Fibroblast of lung (primary cell): ENCODE measurements at regions not wholly inside any gene's neighbourhood (a gene's known extent, or its start where the extent isn't known, plus 50 kb on each side); places are given as distances from the start of the nearest gene placed in this dataset.

Experiments used
- DNase-seq, 2 donors: peaks; one replicate each; pipeline versions ENCODE4 v3.0.0 to v3.0.0-alpha.2; 2010; ENCODE audit warnings: low read depth in 2 of 2
- H2AFZ ChIP-seq: 2 replicates; pipeline ENCODE4 v1.5.1; 2012; ENCODE audit warnings: low read length, control low read depth, inconsistent platforms
- H3K27ac ChIP-seq: 2 replicates; pipeline ENCODE4 v1.5.1; 2011; ENCODE audit warnings: low read length, control low read depth; ENCODE audit not compliant: insufficient read depth
- H3K27me3 ChIP-seq: 2 replicates; pipeline ENCODE4 v1.5.1; 2011; ENCODE audit warnings: mild to moderate bottlenecking, low read length; ENCODE audit not compliant: control insufficient read depth, insufficient read depth
- H3K36me3 ChIP-seq: 2 replicates; pipeline ENCODE4 v1.5.1; 2011; ENCODE audit warnings: low read length; ENCODE audit not compliant: control insufficient read depth, insufficient read depth
- H3K4me1 ChIP-seq: 2 replicates; pipeline ENCODE4 v1.5.1; 2011; ENCODE audit warnings: low read length; ENCODE audit not compliant: control insufficient read depth, insufficient read depth; ENCODE audit errors: extremely low read depth
- H3K4me2 ChIP-seq: 2 replicates; pipeline ENCODE4 v1.5.1; 2011; ENCODE audit warnings: low read length, control low read depth; ENCODE audit not compliant: insufficient read depth; ENCODE audit errors: extremely low read depth
- H3K4me3 ChIP-seq, 4 experiments: fragments of 200-600 bp in 1 of 4; sonication (generic) in 1 of 4; replicated peaks in 1 of 4; 2 replicates each; pipeline ENCODE4 v1.5.1; 2011 to 2016; ENCODE audit warnings: low read length in 4 of 4, low read depth in 3 of 4, mild to moderate bottlenecking in 3 of 4, control low read depth in 2 of 4, inconsistent platforms in 1 of 4, mixed read lengths in 1 of 4; ENCODE audit not compliant: insufficient read depth in 1 of 4; ENCODE audit errors: control extremely low read depth in 1 of 4
- H3K79me2 ChIP-seq: 2 replicates; pipeline ENCODE4 v1.5.1; 2012; ENCODE audit warnings: mild to moderate bottlenecking, low read length, inconsistent platforms; ENCODE audit not compliant: control insufficient read depth, insufficient read depth
- H3K9ac ChIP-seq: 2 replicates; pipeline ENCODE4 v1.5.1; 2011; ENCODE audit warnings: mild to moderate bottlenecking, low read length, control low read depth; ENCODE audit not compliant: insufficient read depth
- H3K9me3 ChIP-seq: 2 replicates; pipeline ENCODE4 v1.5.1; 2012; ENCODE audit warnings: low read depth, low read length; ENCODE audit not compliant: control insufficient read depth, insufficient read depth
- H4K20me1 ChIP-seq: 2 replicates; pipeline ENCODE4 v1.5.1; 2011; ENCODE audit warnings: low read length; ENCODE audit not compliant: control insufficient read depth, insufficient read depth; ENCODE audit errors: extremely low read depth
- EZH2 ChIP-seq: IDR thresholded peaks from 2 replicates; pipeline ENCODE4 v1.5.1; 2012; ENCODE audit warnings: low read length, control low read depth, mild to moderate bottlenecking; ENCODE audit errors: missing control alignments
- TF ChIP-seq, protein P1 (sequence below), 2 donors: IDR thresholded peaks in 1 of 2; conservative IDR thresholded peaks in 1 of 2; 1 replicate in 1 of 2; 2 replicates in 1 of 2; pipeline ENCODE4 v1.5.1; 2011 to 2012; ENCODE audit warnings: low read length in 2 of 2, control low read depth in 1 of 2, inconsistent platforms in 1 of 2, low read depth in 1 of 2, mild to moderate bottlenecking in 1 of 2

DNA sequence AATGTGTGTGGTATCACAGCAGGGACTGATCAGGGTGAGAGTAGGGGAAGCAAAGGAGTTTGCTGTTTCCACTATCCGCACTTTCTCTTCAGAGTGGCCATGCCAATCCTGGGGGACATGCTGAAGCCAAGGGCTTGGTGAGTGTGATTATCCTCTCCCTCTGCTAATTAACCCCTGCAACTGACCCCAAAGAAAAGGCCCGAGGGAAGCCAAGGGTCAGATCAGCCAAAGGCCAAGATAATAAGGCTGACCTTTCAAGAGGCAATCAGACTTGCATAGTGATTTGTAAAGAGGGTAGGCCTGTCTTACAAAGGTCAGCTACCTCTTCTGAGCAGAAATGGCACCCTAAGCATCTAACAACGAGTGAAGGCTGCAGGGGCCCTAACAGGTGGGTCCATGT, 420.5 kb upstream of the CPEB2 start:
- H3K4me3 ChIP-seq = no peak overlapping the region
- no peak for DNase-seq
- H4K20me1 ChIP-seq = no peaks in the 10 kb centered on the region
- no peak overlapping the region for H3K9ac ChIP-seq
- no peak overlapping the region for H2AFZ ChIP-seq
- H3K4me2 ChIP-seq = no peak overlapping the region
- H3K79me2 ChIP-seq = no peaks in the 10 kb centered on the region
- no peaks in the 10 kb centered on the region for H3K36me3 ChIP-seq
- H3K27me3 ChIP-seq = no peaks in the 10 kb centered on the region
- TF ChIP-seq, protein P1, sequence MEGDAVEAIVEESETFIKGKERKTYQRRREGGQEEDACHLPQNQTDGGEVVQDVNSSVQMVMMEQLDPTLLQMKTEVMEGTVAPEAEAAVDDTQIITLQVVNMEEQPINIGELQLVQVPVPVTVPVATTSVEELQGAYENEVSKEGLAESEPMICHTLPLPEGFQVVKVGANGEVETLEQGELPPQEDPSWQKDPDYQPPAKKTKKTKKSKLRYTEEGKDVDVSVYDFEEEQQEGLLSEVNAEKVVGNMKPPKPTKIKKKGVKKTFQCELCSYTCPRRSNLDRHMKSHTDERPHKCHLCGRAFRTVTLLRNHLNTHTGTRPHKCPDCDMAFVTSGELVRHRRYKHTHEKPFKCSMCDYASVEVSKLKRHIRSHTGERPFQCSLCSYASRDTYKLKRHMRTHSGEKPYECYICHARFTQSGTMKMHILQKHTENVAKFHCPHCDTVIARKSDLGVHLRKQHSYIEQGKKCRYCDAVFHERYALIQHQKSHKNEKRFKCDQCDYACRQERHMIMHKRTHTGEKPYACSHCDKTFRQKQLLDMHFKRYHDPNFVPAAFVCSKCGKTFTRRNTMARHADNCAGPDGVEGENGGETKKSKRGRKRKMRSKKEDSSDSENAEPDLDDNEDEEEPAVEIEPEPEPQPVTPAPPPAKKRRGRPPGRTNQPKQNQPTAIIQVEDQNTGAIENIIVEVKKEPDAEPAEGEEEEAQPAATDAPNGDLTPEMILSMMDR (conservative IDR thresholded peaks at IDR 0.05 in 1 of 2, IDR thresholded peaks at IDR 0.05 in 1 of 2; ENCODE audit: low read depth in 1 of 2, low read length in 2 of 2) = no peak
- TF ChIP-seq EZH2 = no peak
- no peaks in the 10 kb centered on the region for H3K4me1 ChIP-seq
- no peaks in the 10 kb centered on the region for H3K9me3 ChIP-seq
- H3K27ac ChIP-seq = no peak overlapping the region

DNA sequence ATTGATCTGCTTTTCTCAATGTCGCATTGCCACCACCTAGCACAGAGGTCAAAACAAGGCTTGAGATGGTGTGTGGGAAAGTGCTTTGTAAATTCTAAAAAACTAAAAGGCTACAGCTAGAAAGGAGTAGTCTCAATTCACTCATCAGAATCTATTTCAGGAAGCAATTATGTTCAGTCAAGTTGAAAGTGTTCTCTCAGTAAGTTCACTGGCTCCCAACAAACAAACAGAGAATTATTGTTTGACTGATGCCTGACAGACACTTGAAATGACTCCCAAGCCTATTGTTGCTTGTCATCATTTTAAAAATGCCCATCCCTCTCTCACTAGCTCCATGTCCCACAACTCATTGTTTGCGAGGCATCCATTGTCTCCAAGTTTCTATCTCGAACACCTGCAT, 419.6 kb upstream of the CPEB2 start:
- TF ChIP-seq EZH2 = no peak
- TF ChIP-seq, protein P1 (conservative IDR thresholded peaks at IDR 0.05 in 1 of 2, IDR thresholded peaks at IDR 0.05 in 1 of 2; ENCODE audit: low read depth in 1 of 2, low read length in 2 of 2) = no peak
- H3K4me1 ChIP-seq = no peaks in the 10 kb centered on the region
- H3K36me3 ChIP-seq = no peaks in the 10 kb centered on the region
- DNase-seq = no peak
- no peak overlapping the region for H2AFZ ChIP-seq
- no peaks in the 10 kb centered on the region for H3K79me2 ChIP-seq
- H3K27ac ChIP-seq = no peak overlapping the region
- H3K4me3 ChIP-seq = no peak overlapping the region
- no peak overlapping the region for H3K4me2 ChIP-seq
- no peak overlapping the region for H3K9ac ChIP-seq
- no peaks in the 10 kb centered on the region for H3K9me3 ChIP-seq
- no peaks in the 10 kb centered on the region for H3K27me3 ChIP-seq
- H4K20me1 ChIP-seq = no peaks in the 10 kb centered on the region

DNA sequence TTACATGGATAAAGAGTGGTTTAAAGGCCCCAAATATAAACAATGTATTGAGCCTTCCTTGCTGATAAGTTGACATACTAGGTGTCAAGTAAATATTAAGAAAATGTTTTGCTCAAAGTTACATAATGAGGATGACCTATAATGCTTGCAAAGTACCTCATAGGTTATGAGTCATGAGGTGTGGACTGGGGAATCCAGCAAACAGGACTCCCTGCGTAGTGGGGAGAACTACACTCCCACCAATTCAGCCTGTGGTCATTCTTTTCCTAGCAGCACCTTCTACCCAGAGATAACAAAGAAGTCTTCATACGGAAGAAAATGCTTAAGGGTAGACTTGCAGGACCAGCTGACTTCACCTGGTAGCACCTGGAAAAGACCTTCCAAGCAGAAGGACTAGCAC, 418.9 kb upstream of the CPEB2 start:
- no peaks in the 10 kb centered on the region for H3K27me3 ChIP-seq
- no peak overlapping the region for H3K4me2 ChIP-seq
- H3K4me1 ChIP-seq = no peaks in the 10 kb centered on the region
- H3K9ac ChIP-seq = no peak overlapping the region
- no peaks in the 10 kb centered on the region for H4K20me1 ChIP-seq
- no peak for TF ChIP-seq EZH2
- TF ChIP-seq, protein P1 (conservative IDR thresholded peaks at IDR 0.05 in 1 of 2, IDR thresholded peaks at IDR 0.05 in 1 of 2; ENCODE audit: low read depth in 1 of 2, low read length in 2 of 2) = no peak
- no peaks in the 10 kb centered on the region for H3K36me3 ChIP-seq
- no peak for DNase-seq
- no peaks in the 10 kb centered on the region for H3K79me2 ChIP-seq
- no peak overlapping the region for H3K4me3 ChIP-seq
- H3K9me3 ChIP-seq = no peaks in the 10 kb centered on the region
- H3K27ac ChIP-seq = no peak overlapping the region
- no peak overlapping the region for H2AFZ ChIP-seq
